Memory B cell (primary cell): ENCODE measurements at regions not wholly inside any gene's neighbourhood (a gene's known extent, or its start where the extent isn't known, plus 50 kb on each side); places are given as distances from the start of the nearest gene placed in this dataset.

Experiments
- ATAC-seq: fragments of 150-1000 bp; cut with Tn5 transposase; 2 replicates; pipeline ENCODE4 v1.10.0; 2021; ENCODE audit warnings: low read depth, mild to moderate bottlenecking, moderate library complexity
- DNase-seq, 2 donors: peaks; one replicate each; pipeline ENCODE4 v3.0.0; 2022; ENCODE audit warnings: low spot score in 2 of 2
- H3K27ac Mint-ChIP-seq: one replicate; pipeline ENCODE4 v1.8.0; 2022; ENCODE audit warnings: mild to moderate bottlenecking, moderate library complexity, mixed read lengths
- H3K27me3 Mint-ChIP-seq: one replicate; pipeline ENCODE4 v1.8.0; 2022; ENCODE audit warnings: mixed read lengths
- H3K36me3 Mint-ChIP-seq: one replicate; pipeline ENCODE4 v1.8.0; 2022; ENCODE audit warnings: mild to moderate bottlenecking, mixed read lengths
- H3K4me1 Mint-ChIP-seq: one replicate; pipeline ENCODE4 v1.8.0; 2022; ENCODE audit warnings: mixed read lengths
- H3K4me3 Mint-ChIP-seq: one replicate; pipeline ENCODE4 v1.8.0; 2022; ENCODE audit warnings: mild to moderate bottlenecking, moderate library complexity, mixed read lengths
- H3K9me3 Mint-ChIP-seq: one replicate; pipeline ENCODE4 v1.8.0; 2022; ENCODE audit warnings: mixed read lengths

DNA sequence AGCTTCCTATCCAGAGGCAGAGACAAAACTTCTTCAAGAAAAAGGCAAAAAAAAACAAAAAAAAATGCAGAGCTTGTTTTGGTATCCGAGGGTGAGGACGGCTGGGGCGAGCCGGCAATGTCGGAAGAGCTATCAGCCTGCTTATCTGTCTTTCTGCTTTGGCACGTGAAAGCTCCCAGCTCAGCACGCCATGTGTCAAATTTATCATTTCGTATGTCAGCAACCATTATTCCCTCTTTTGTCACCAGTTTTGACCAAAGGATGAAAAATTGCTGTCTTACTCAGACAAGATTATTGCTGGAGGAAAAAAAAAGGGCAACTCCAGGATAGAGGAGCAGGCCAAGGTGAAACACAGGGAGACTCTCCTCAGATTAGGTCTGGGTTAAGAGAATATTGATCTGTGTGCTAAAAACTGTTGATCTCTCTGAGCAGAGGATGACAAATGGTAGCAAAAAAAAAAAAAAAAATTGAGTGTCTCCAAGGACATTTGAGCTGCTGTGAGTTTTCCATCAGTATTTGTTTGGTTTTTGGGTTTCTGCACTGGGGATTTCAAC is 532.0 kb upstream of the POU3F3 start:
- peaks cover 1% of the 10 kb centered on the region for H3K9me3 Mint-ChIP-seq

GRCh38 chr2:104332731-104333130 is 521.2 kb upstream of the POU3F3 start:
- no peaks in the 10 kb centered on the region for H3K4me1 Mint-ChIP-seq
- H3K36me3 Mint-ChIP-seq: no peaks in the 10 kb centered on the region
- no peak overlapping the region for H3K4me3 Mint-ChIP-seq
- no peak overlapping the region for H3K27ac Mint-ChIP-seq
- ATAC-seq (no peak), DNase-seq (no peak)
- H3K9me3 Mint-ChIP-seq: peaks cover 2% of the 10 kb centered on the region
- no peaks in the 10 kb centered on the region for H3K27me3 Mint-ChIP-seq

More for the DNA sequence above, 532.0 kb upstream of the POU3F3 start:
- Mint-ChIP-seq H3K4me1 (no peaks in the 10 kb centered on the region), H3K4me3 (no peak overlapping the region), H3K36me3 (no peaks in the 10 kb centered on the region), H3K27ac (no peak overlapping the region), H3K27me3 (peaks cover 2% of the 10 kb centered on the region)
- ATAC-seq: no peak
- DNase-seq: no peak

GRCh38 chr2:104337869-104338268 is 516.0 kb upstream of the POU3F3 start:
- H3K4me1 Mint-ChIP-seq: no peaks in the 10 kb centered on the region
- peaks cover 3% of the 10 kb centered on the region for H3K9me3 Mint-ChIP-seq
- H3K27ac Mint-ChIP-seq: no peak overlapping the region
- H3K4me3 Mint-ChIP-seq: no peak overlapping the region
- DNase-seq (no peak), ATAC-seq (no peak)
- no peaks in the 10 kb centered on the region for H3K36me3 Mint-ChIP-seq
- peaks cover 1% of the 10 kb centered on the region for H3K27me3 Mint-ChIP-seq

- ATAC-seq (no peak), DNase-seq (no peak)
- Mint-ChIP-seq H3K9me3 (peaks cover 3% of the 10 kb centered on the region), H3K4me1 (no peaks in the 10 kb centered on the region), H3K4me3 (no peak overlapping the region), H3K27ac (no peak overlapping the region), H3K36me3 (no peaks in the 10 kb centered on the region), H3K27me3 (peaks cover 1% of the 10 kb centered on the region)
Measured at GRCh38 chr2:104340162-104340561, 513.8 kb upstream of the POU3F3 start.

DNA sequence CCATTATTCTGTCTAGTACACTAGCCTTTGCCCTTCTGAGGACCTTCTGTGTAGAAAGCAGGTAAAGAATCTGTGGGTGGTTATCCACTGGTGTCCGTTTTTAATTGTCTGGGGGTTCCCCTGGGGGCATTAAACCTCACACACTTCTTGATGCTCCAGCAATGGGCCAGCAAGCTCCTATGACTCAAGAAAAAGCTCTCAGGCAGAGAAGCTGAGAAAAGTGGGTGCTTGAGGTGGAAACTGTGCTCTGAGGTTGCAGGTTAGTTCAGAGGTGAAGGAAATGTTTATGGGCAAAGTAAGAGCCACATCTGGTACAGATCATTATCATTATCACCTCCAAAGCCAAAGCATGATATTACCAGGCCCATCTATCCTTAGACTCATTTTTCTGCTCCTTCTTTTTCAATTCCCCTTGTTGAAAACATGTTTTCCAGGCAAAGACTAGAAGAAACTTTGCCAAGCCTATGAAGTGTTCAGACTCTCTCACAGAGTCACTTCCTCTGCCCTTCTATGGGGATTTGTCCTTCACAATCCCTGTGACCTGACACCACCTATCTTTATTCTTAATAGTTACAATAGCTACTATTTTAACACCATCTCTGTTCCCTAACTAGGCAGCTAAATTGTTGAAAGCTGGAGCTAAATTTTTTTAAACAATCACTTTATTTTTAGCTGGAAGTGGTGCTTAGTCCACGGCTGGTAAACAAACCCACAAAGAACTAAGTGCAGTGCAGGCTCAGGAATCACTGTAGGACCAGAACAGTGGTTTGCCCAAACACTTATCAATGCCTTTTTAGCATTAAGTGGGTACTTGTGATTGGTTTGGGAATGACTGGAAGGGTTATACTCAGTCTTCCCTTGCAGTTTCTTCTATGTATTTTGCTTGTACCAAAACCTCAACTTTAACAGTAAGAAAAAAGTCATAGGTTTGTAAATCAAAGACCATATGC is 512.8 kb upstream of the POU3F3 start:
- Mint-ChIP-seq H3K27ac (no peak overlapping the region), H3K36me3 (no peaks in the 10 kb centered on the region), H3K27me3 (peaks cover 1% of the 10 kb centered on the region), H3K4me1 (no peaks in the 10 kb centered on the region), H3K4me3 (no peak overlapping the region), H3K9me3 (peaks cover 2% of the 10 kb centered on the region)
- DNase-seq (no peak), ATAC-seq (no peak)

DNA sequence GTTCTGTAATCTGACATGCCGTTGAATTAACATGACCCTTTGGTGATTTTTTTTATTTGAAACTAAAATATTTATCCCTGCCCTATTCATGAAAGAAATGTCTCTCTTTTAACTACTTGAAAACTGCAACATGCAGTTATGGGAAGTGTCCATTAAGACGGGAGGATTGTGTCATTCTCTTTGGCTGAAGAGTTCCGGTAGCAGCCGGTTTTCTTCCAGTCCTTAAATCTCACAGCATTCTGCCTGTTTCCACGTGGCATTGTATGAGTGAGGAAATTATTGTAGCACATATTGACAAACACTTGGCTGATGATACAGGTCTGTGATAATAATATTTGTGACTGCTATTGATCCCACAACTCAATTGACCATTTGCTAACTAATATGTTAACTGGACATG is 509.6 kb upstream of the POU3F3 start:
- DNase-seq (no peak), ATAC-seq (no peak)
- Mint-ChIP-seq H3K27ac (no peak overlapping the region), H3K9me3 (peaks cover 1% of the 10 kb centered on the region), H3K4me3 (no peak overlapping the region), H3K36me3 (no peaks in the 10 kb centered on the region), H3K4me1 (no peaks in the 10 kb centered on the region), H3K27me3 (peaks cover 1% of the 10 kb centered on the region)

GRCh38 chr2:104344985-104345384 is 508.9 kb upstream of the POU3F3 start:
- DNase-seq: no peak
- H3K27ac Mint-ChIP-seq: no peak overlapping the region
- no peaks in the 10 kb centered on the region for H3K36me3 Mint-ChIP-seq
- peaks cover 1% of the 10 kb centered on the region for H3K27me3 Mint-ChIP-seq
- no peaks in the 10 kb centered on the region for H3K4me1 Mint-ChIP-seq
- H3K9me3 Mint-ChIP-seq: no peaks in the 10 kb centered on the region
- no peak overlapping the region for H3K4me3 Mint-ChIP-seq
- no peak for ATAC-seq

DNA sequence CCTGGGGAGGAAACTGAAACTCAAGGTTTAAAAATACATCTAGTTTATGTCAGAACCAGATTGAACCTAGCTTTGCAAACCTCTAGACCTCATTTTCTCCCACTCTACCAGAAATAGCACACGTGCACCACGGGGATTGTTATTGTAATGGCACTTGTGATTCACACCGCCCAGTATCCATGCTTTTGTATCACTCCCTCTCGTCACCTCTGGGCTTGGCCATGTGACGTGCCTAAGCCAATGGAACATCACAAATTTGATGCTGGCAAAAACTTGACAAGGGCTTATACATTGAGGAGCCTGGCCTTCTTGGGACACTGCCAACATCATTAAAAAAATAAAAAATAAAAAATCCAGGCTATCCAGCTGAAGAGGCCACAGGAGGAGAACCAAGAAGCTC is 495.8 kb upstream of the POU3F3 start:
- no peak overlapping the region for H3K27ac Mint-ChIP-seq
- no peak for ATAC-seq
- H3K36me3 Mint-ChIP-seq: no peaks in the 10 kb centered on the region
- H3K4me1 Mint-ChIP-seq: no peaks in the 10 kb centered on the region
- no peaks in the 10 kb centered on the region for H3K27me3 Mint-ChIP-seq
- DNase-seq: no peak
- H3K4me3 Mint-ChIP-seq: no peak overlapping the region
- no peaks in the 10 kb centered on the region for H3K9me3 Mint-ChIP-seq

DNA sequence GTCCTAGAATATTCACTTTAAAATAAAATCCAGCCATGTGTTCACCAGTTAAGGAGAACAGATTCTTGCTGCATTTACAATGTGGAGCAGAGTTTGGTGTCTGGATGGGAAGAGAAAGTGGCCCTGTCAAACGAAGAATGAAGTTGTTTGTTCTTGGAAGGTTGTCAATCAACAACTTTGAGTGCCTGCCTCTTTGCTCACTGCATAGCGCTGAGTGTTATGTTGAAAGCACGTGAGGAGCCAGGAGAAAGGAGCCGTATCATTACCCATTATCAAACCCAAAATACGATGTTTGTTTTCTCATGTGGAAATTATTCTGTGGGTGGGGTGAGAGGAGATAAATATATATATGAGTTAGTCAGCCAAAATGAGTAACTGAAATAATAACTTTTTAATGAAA is 492.5 kb upstream of the POU3F3 start:
- Mint-ChIP-seq H3K4me3 (no peak overlapping the region), H3K27ac (no peak overlapping the region), H3K27me3 (no peaks in the 10 kb centered on the region), H3K36me3 (no peaks in the 10 kb centered on the region), H3K4me1 (no peaks in the 10 kb centered on the region), H3K9me3 (no peaks in the 10 kb centered on the region)
- DNase-seq (no peak), ATAC-seq (no peak)

DNA sequence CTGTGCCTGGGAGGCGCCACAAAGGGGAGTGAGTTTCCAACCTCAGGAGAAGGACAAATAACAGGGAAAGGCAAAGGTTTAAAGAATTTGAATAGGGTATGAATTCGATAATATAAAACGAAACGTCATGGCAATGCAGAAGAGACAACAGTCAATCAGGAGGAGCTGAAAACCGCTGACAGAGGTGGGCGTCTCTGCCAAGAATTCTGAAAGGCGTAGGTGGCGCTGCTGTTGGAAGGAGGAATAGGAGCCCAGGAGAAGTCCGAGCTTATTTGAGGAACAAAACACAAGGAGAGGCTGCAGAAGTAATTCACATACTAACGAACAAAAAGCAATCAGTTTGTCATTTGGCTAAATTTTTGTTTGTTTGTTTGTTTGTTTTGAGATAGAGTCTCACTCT is 485.8 kb upstream of the POU3F3 start:
- Mint-ChIP-seq H3K4me3 (no peak overlapping the region), H3K4me1 (no peaks in the 10 kb centered on the region)

GRCh38 chr2:104371087-104371781 is 482.7 kb upstream of the POU3F3 start:
- H3K27ac Mint-ChIP-seq: no peak overlapping the region
- no peaks in the 10 kb centered on the region for H3K36me3 Mint-ChIP-seq
- H3K4me1 Mint-ChIP-seq: no peaks in the 10 kb centered on the region
- DNase-seq: no peak
- ATAC-seq: no peak
- H3K9me3 Mint-ChIP-seq: no peaks in the 10 kb centered on the region
- no peak overlapping the region for H3K4me3 Mint-ChIP-seq
- no peaks in the 10 kb centered on the region for H3K27me3 Mint-ChIP-seq

More for the DNA sequence above, 485.8 kb upstream of the POU3F3 start:
- H3K9me3 Mint-ChIP-seq: no peaks in the 10 kb centered on the region
- H3K27ac Mint-ChIP-seq: no peak overlapping the region
- ATAC-seq: no peak
- DNase-seq: no peak
- no peaks in the 10 kb centered on the region for H3K27me3 Mint-ChIP-seq
- no peaks in the 10 kb centered on the region for H3K36me3 Mint-ChIP-seq

- Mint-ChIP-seq H3K4me3 (no peak overlapping the region), H3K36me3 (no peaks in the 10 kb centered on the region), H3K9me3 (no peaks in the 10 kb centered on the region), H3K4me1 (peaks cover 3% of the 10 kb centered on the region), H3K27ac (no peak overlapping the region), H3K27me3 (peaks cover 3% of the 10 kb centered on the region)
- no peak for ATAC-seq
- no peak for DNase-seq
Measured at GRCh38 chr2:104375206-104375605, 478.7 kb upstream of the POU3F3 start.

GRCh38 chr2:104378853-104379374 is 475.0 kb upstream of the POU3F3 start:
- Mint-ChIP-seq H3K27me3 (peaks cover 6% of the 10 kb centered on the region), H3K36me3 (no peaks in the 10 kb centered on the region), H3K27ac (peak overlapping the region; percentile 79), H3K9me3 (no peaks in the 10 kb centered on the region), H3K4me1 (peaks cover 3% of the 10 kb centered on the region), H3K4me3 (peak overlapping the region; percentile 83)
- ATAC-seq (no peak), DNase-seq (no peak)

- Mint-ChIP-seq H3K36me3 (no peaks in the 10 kb centered on the region), H3K9me3 (peaks cover 2% of the 10 kb centered on the region), H3K27ac (no peak overlapping the region), H3K4me3 (no peak overlapping the region), H3K4me1 (no peaks in the 10 kb centered on the region), H3K27me3 (peaks cover 10% of the 10 kb centered on the region)
- DNase-seq (no peak), ATAC-seq (no peak)
Measured at GRCh38 chr2:104384961-104385360, 469.0 kb upstream of the POU3F3 start.
